Mammary epithelial cell (primary cell): ENCODE measurements at regions not wholly inside any gene's neighbourhood (a gene's known extent, or its start where the extent isn't known, plus 50 kb on each side); places are given as distances from the start of the nearest gene placed in this dataset.

ENCODE experiments used
- EZH2 ChIP-seq: IDR thresholded peaks from 2 replicates; pipeline ENCODE4 v1.6.1; 2012; ENCODE audit warnings: low read length, inconsistent platforms, borderline replicate concordance
- TF ChIP-seq, protein P1 (sequence below), 2 donors: IDR thresholded peaks in 1 of 2; conservative IDR thresholded peaks in 1 of 2; 2 replicates each; pipeline ENCODE4 v1.5.1; 2011 to 2012; ENCODE audit warnings: inconsistent platforms in 2 of 2, low read length in 2 of 2, mild to moderate bottlenecking in 2 of 2, control low read depth in 1 of 2, low read depth in 1 of 2; ENCODE audit not compliant: insufficient read depth in 1 of 2; ENCODE audit errors: extremely low read depth in 1 of 2

DNA sequence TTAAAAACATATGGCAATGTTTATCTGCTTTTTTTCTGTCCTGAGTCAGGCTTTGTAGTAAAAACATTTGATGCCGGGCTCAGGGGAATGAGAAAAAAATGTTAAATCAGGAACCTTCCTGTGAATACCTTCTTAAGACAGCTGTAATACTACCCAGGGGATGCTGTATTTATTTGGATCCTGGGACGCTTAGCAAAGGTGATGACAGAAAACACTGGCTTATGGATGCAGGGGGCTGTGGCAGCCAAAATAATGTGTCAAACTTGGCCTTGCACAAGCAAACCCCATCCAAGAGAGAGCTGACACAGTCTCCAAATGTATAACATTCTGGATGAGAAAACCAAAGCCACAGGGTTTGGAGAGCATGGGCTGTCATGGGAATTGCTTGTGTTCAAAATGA is 438.2 kb upstream of the PROK2 start:
- TF ChIP-seq, protein P1, sequence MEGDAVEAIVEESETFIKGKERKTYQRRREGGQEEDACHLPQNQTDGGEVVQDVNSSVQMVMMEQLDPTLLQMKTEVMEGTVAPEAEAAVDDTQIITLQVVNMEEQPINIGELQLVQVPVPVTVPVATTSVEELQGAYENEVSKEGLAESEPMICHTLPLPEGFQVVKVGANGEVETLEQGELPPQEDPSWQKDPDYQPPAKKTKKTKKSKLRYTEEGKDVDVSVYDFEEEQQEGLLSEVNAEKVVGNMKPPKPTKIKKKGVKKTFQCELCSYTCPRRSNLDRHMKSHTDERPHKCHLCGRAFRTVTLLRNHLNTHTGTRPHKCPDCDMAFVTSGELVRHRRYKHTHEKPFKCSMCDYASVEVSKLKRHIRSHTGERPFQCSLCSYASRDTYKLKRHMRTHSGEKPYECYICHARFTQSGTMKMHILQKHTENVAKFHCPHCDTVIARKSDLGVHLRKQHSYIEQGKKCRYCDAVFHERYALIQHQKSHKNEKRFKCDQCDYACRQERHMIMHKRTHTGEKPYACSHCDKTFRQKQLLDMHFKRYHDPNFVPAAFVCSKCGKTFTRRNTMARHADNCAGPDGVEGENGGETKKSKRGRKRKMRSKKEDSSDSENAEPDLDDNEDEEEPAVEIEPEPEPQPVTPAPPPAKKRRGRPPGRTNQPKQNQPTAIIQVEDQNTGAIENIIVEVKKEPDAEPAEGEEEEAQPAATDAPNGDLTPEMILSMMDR (conservative IDR thresholded peaks at IDR 0.05 in 1 of 2, IDR thresholded peaks at IDR 0.05 in 1 of 2; ENCODE audit: extremely low read depth in 1 of 2, insufficient read depth in 1 of 2, low read depth in 1 of 2, low read length in 2 of 2), result no peak
- TF ChIP-seq EZH2, result no peak
